ENCODE measurements at regions not wholly inside any gene's neighbourhood (a gene's known extent, or its start where the extent isn't known, plus 50 kb on each side); places are given as distances from the start of the nearest gene placed in this dataset.

DNA sequence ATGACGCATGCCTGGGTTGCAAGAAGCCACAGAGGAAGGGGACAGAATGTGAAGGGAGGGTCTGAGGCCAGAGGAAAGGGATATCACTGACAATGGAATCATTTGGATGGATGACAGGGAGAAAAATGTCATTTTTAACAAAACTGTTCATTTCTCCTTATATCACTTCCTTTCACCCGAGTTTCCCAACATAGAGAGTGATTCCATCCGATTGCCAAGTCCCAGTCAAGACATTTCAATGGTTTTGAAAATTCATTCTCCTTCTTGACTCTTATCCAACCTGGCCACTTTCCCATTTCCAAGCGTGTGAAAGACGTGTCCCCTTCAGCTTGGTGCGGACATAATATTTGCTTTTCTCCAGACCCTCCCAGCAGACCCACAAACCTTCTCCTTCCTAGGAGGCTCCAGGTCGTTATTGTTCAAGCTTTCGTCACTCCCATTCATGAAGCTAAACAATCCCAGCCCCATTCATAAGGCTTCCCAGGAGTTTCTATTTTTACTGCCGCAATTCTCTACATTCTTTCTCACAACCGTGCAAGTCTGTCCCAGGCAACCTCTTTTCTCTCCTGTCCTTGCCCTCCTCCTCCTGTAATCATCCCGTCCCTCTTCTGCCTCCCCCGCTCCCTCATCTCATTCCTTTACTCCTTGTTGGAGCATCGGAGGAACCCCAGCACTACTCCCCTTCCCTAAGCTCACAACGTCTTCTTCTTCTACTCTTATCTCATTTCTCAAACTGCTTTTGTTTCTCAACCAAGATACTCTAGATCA is 301.3 kb upstream of the KLF6 start:
- no peak for DNase-seq

- DNase-seq: no peak
Observed at GRCh38 chr10:4083509-4084003, 298.5 kb upstream of the KLF6 start.

DNA sequence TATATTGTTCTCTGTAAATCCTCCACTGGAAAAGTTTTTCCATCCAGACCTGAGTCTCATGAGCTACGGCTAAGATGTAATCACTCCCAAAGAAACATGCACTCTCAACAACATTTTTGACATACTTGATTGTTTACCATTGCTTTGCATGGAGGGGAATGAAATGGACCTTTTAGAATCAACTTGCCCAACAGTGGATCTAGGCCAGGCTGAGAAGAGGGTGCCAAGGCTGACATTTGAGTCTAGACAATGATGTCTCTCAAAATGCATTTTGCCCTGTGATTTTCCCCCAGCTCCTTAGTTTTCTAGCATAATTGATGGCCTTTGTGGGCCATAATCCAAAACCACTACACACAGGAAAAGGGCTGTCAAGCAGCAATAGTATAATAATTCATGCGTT is 297.9 kb upstream of the KLF6 start:
- no peak for DNase-seq

- DNase-seq: no peak
Observed at GRCh38 chr10:4081685-4082111, 296.7 kb upstream of the KLF6 start.

DNA sequence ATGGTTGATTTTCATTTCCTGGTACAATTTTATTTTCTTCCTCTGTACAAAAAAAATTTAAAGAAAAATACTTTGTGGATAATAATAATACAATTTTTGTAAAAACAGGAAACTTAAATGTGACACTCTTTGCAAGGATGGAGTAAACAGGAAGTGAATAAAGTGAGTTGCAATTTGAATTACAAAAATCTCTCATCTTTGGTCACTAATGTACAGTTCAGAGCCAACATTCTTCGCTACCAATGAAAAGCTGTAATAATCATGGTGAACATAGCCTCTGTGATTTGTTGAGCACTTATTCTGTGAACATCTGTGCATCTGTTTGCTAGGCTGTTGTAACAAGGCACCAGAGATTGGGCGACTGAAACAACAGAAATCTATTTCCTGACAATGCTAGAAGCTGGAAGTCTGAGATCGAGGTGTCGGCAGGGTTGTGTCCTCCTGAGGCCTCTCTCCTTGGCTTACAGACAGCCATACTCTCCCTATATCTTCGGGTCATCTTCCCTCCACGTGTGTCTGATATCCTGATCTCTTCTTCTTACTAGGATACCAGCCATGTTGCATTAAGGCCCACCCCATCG is 295.3 kb upstream of the KLF6 start:
- DNase-seq: no peak

DNA sequence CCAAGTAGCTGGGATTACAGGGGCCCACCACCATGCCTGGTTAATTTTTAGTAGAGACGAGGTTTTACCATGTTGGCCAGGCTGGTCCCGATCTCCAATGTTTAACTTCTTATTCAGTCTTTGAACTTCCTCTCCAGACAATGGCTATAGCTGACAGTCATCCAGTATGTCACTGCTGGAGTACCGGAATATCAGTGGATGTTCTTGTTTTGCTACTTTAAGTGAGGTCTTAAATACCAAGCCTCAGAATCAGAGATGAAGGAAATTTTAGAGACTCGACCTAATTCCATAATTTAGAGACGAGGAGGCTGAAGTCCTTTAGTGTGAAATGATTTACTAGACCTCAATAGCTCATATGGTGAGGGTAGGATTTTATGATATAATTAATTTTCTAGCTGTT is 294.8 kb upstream of the KLF6 start:
- DNase-seq: no peak

- no peak for DNase-seq
Observed at GRCh38 chr10:4077804-4078203, 292.8 kb upstream of the KLF6 start.

- no peak for DNase-seq
Observed at GRCh38 chr10:4076983-4077382, 292.0 kb upstream of the KLF6 start.

DNA sequence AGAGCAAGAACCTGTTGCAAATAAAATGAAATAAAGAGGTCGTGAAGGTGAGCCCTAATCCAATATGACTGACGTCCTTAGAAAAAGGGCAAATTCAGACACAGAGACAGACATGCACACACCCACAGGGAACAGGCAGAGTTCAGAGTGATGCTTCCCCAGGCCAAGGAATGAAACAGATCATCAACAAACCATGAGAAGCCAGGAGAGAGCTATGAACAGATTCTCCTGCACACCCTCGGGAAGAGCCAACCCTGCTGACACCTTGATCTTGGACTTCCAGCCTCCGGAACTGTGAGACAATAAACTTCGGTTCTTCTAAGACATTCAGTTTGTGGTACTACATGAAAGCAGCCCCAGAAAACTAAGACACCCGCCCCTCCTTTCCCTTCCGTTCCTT is 290.4 kb upstream of the KLF6 start:
- no peak for DNase-seq

- DNase-seq: no peak
Observed at GRCh38 chr10:4074545-4075407, 289.8 kb upstream of the KLF6 start.

- no peak for DNase-seq
Observed at GRCh38 chr10:4073912-4074311, 288.9 kb upstream of the KLF6 start.

DNA sequence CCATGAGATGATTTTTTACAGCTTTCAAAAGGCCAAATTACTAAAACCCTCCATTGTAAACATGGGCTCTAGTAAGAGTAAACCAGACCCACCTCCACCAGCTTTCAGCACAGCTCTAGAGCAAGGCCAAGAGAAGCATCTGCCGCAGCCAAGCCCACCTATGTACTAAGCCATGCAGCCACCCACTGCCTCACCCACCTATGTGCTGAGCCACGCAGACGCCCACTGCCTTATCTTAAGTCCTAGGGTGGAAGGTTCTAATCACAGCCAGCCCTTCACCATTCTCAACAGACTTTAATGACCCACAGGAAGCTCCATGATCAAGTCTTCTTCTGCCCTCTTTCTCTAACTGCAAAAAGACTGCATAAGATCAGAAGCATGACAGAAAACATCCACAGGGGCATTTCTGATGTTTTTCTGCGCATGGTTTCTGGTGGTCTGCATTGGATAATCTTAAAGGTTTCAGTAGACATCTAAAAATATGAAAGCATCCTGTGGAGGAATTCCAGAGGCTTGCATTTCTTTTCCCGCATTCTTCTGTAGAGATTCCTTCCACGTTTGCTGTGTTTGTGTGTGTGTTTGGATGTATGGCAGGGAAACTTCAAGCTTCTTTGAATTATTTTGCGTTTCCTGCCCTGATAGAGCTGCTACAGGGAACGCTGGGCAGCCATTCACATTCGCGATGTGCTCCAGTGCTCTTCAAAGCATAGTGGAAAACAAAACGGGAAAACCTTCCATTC is 286.1 kb upstream of the KLF6 start:
- no peak for DNase-seq

GRCh38 chr10:4070184-4070583 is 285.2 kb upstream of the KLF6 start:
- no peak for DNase-seq

DNA sequence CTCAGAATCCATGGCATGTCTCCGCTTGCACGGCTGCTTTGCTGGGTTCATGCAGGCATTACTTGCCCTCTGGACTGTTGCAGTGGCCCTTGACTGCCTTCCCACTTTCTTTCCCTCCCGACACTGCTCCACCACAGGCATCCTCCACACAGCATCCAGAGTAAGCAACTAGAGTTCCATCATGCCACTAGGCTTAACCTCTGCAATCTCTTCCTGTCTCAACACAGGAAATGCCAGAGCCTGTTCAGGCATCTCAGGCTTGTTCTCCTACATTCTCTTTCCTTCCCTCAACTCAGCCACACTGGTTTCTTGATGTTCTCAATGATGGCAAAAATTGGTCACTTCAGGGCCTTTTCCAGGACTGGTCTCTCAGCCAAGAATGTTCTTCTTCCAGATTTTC is 284.5 kb upstream of the KLF6 start:
- DNase-seq: no peak

- DNase-seq: no peak
Observed at GRCh38 chr10:4068629-4069028, 283.6 kb upstream of the KLF6 start.

GRCh38 chr10:4067931-4068561 is 283.0 kb upstream of the KLF6 start:
- no peak for DNase-seq

GRCh38 chr10:4067531-4067930 is 282.5 kb upstream of the KLF6 start:
- no peak for DNase-seq

DNA sequence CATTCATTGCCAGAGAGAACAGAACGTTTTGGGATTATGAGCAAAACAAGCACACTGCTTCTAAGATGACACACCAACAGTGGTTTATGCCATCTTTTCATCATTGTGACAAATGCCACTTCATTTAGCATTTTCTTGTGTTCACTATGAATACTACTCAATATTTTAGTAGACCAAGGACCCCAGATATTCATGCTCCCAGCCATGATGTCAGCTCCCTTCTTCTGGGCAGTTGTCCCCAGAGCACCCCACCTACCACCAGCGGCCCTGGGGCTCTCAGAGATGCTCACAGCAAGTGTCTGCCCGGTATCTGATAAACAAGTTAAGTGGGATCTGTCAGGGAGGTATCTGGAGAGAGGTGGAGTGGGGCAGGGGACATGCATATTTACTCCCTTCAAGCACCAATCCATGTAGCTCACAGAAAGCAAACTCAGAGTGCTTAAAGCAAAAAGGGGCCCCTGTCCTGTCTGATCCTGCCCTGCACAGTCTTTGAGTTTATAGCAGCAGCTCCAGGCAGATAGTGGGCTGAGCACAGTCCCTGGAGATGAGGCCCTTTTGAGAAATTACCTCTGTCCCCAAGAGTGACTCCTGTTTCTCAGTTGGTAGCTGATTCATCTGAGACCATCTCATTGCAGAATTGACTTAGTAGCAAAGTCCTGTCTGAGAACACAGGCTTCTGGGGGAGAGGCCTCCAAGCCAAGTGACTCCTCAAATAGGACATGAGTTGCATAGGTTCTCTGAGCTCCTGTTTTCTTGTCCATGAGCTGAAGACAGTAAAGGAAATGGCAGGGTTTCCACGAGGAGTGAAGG is 281.8 kb upstream of the KLF6 start:
- no peak for DNase-seq

GRCh38 chr10:4064489-4064888 is 279.5 kb upstream of the KLF6 start:
- DNase-seq: no peak

GRCh38 chr10:4063717-4064116 is 278.7 kb upstream of the KLF6 start:
- no peak for DNase-seq

DNA sequence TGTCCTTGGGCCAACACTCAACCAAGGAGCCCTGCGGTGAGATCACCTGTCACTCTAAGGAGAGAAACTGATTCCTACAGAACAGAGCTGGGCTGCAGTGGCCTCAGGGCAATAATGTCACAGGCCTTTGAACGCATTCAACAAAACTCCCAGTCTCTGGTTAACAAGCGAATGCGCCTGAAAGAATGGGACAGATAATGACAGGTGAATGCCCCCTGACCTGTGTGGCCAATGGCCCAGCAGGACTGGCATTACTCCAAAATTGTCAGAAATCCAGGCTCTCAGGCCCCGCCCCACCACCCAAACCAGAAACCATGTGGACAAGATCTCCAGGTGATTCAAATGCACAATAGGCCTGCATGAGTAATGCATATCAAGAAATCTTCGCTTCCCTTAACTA is 277.7 kb upstream of the KLF6 start:
- DNase-seq: no peak

GRCh38 chr10:4062072-4062471 is 277.1 kb upstream of the KLF6 start:
- DNase-seq: no peak

Measured in stimulated activated CD4-positive, alpha-beta T cell treated with anti-CD3 and anti-CD28 coated beads, Interleukin-12 subunit alpha, Interleukin-12 subunit beta, amount 100 ng/mL, for 4 hours (primary cell).